Central memory CD8-positive, alpha-beta T cell (primary cell): ENCODE measurements at regions not wholly inside any gene's neighbourhood (a gene's known extent, or its start where the extent isn't known, plus 50 kb on each side); places are given as distances from the start of the nearest gene placed in this dataset.
"Not testable (repeated sequence)": the region's sequence is repeated elsewhere in the genome, so short reads cannot be mapped to it uniquely, and the experiment has no call there.

Experiments
- ATAC-seq: fragments of 150-1000 bp; cut with Tn5 transposase; replicated peaks from 2 replicates; pipeline ENCODE4 v1.10.0; 2022; ENCODE audit warnings: mild to moderate bottlenecking, moderate FRiP score, moderate number of reproducible peaks; ENCODE audit not compliant: poor library complexity, severe bottlenecking; ENCODE audit errors: extremely low read depth
- DNase-seq, 2 donors: peaks; one replicate each; pipeline ENCODE4 v3.0.0; 2021; ENCODE audit warnings: low spot score in 2 of 2
- H3K27ac Mint-ChIP-seq: one replicate; pipeline ENCODE4 v1.8.0; 2022; ENCODE audit warnings: low read depth, mild to moderate bottlenecking, moderate library complexity, mixed read lengths
- H3K27me3 Mint-ChIP-seq: one replicate; pipeline ENCODE4 v1.8.0; 2022; ENCODE audit warnings: mixed read lengths
- H3K36me3 Mint-ChIP-seq: one replicate; pipeline ENCODE4 v1.8.0; 2022; ENCODE audit warnings: mild to moderate bottlenecking, moderate library complexity, mixed read lengths; ENCODE audit not compliant: insufficient read depth
- H3K4me1 Mint-ChIP-seq: one replicate; pipeline ENCODE4 v1.8.0; 2022; ENCODE audit warnings: mixed read lengths
- H3K4me3 Mint-ChIP-seq: one replicate; pipeline ENCODE4 v1.8.0; 2022; ENCODE audit warnings: mild to moderate bottlenecking, moderate library complexity, mixed read lengths
- H3K9me3 Mint-ChIP-seq: one replicate; pipeline ENCODE4 v1.8.0; 2022; ENCODE audit warnings: mixed read lengths

DNA sequence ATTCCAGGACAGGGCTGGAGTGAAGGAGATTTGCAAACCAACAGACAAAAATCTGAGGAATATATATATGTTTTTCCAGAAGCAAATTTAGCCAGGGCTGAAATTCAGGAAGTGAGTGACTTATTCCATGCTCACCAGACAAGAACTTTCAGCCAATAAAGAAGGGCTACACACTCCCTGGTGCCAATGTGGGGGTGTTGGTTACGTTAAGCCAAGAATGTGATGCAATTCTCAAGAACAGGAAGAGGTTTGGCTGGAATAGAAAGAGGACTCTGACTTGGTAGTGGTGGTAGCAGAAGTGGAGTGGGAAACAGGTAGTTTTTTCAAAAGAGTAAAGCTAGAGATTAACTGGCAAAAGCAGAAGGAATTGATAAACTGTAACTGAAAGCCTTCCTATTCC is 80.6 kb upstream of the NOTCH2NLA start:
- not testable (repeated sequence) for H3K4me1 Mint-ChIP-seq

DNA sequence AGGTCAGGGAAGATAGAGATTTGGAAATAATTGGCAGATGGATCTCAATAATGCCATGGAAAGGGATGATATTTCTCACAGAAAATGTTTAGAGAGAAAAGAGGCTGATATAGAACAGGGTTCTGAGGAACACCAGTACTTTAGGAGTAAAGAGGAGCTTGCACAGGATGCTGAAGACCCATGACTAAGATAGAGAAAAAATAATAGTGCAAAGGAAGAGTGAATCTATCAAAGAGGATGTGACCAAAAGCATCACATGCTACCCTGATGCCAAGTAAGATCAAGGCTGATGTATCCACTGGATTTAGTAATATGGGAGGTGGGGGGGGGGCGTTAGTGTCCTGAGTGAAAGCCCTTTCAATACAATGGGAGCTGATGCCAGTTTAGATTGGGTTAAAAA is 80.1 kb upstream of the NOTCH2NLA start:
- H3K36me3 Mint-ChIP-seq, DNase-seq, H3K4me1 Mint-ChIP-seq, H3K27ac Mint-ChIP-seq, ATAC-seq, H3K4me3 Mint-ChIP-seq, H3K9me3 Mint-ChIP-seq, H3K27me3 Mint-ChIP-seq: not testable (repeated sequence)

More for the DNA sequence above, 80.6 kb upstream of the NOTCH2NLA start:
- not testable (repeated sequence) for H3K4me3 Mint-ChIP-seq, H3K36me3 Mint-ChIP-seq, ATAC-seq, DNase-seq, H3K9me3 Mint-ChIP-seq, H3K27ac Mint-ChIP-seq, H3K27me3 Mint-ChIP-seq

DNA sequence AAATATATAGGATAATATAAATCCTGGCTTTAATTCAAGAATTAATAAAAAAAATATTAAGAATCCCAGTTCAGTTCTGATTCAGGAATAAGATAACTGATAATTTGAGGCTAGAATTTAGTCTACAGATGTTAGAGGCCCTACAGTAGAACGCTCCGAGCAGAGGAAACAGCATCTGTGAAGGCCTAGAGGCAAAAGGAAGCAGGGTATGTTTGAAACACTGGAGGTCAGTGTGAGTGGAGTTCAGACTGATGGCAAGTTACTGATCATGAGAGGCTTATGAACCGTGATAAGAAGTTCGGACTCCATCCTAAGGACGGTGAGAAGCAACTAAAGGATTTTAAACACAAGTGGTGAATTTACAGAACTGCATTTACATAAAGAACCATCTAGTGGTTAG is 79.3 kb upstream of the NOTCH2NLA start:
- H3K9me3 Mint-ChIP-seq, H3K4me1 Mint-ChIP-seq, DNase-seq, H3K27ac Mint-ChIP-seq, H3K4me3 Mint-ChIP-seq, H3K27me3 Mint-ChIP-seq, H3K36me3 Mint-ChIP-seq: not testable (repeated sequence)
- ATAC-seq: peak; percentile 17

DNA sequence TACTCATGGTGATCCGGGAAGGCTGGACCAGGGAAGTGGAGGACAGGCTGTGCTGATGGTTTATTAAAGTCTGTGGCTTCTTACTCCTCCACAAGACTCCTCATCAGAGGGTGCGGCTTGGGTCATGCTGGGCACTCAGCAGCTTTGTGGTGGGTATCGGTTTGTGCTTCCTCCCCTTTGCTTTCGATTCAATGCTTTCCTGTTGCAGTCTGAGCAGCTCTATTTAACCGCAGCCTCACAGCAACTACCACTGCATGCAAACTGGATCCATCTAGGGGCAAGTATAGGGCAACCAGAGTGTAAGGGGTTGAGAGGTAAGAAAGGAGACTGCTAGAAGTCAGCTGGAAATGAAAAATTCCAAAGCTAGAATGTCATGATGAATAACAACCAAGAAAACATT is 78.8 kb upstream of the NOTCH2NLA start:
- H3K27me3 Mint-ChIP-seq, H3K36me3 Mint-ChIP-seq, H3K4me3 Mint-ChIP-seq, H3K4me1 Mint-ChIP-seq, H3K9me3 Mint-ChIP-seq, DNase-seq, H3K27ac Mint-ChIP-seq: not testable (repeated sequence)
- ATAC-seq: peak; percentile 99

DNA sequence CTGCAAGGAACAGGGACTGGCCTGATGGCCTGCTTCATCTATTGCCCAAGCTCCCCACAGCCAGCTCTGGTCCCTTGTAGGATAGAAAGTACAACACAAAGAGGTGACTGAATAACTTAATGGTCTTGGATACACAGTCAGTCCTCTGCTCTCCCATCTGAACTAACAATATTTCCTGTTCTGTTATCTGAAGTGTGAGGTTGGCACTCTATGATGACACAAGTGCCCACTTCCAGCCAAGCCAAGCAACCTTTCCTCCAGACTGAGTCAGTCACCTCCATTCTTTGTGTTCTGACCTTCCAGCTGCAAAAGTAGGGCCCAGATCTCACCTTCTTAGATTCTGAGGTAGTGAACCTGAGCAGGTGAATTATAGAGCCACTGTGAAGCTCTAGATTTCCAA is 77.8 kb upstream of the NOTCH2NLA start:
- H3K4me3 Mint-ChIP-seq, H3K27me3 Mint-ChIP-seq, H3K9me3 Mint-ChIP-seq: not testable (repeated sequence)

DNA sequence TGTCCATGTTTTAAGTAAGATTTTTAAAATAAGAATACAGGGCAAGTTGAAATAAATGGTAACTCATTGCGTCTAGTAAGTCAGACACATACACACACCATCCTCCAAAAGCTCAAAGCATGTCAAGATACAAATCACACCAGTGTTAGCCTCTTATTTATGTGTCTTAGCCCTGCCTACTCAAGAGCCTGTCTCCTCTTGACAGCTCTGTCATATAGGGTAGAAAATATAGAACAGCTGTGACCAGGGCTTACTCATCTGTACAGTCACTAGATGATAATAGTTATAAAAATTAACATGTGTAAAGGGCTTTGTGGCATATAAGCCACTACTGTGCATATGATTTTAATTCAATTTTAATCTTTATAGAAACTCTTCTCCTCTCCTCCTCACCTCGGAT is 76.6 kb upstream of the NOTCH2NLA start:
- not testable (repeated sequence) for ATAC-seq, DNase-seq, H3K4me1 Mint-ChIP-seq, H3K9me3 Mint-ChIP-seq, H3K36me3 Mint-ChIP-seq, H3K27me3 Mint-ChIP-seq, H3K27ac Mint-ChIP-seq, H3K4me3 Mint-ChIP-seq

More for the DNA sequence above, 77.8 kb upstream of the NOTCH2NLA start:
- not testable (repeated sequence) for H3K4me1 Mint-ChIP-seq, H3K36me3 Mint-ChIP-seq, DNase-seq, H3K27ac Mint-ChIP-seq
- ATAC-seq: peak; percentile 17

DNA sequence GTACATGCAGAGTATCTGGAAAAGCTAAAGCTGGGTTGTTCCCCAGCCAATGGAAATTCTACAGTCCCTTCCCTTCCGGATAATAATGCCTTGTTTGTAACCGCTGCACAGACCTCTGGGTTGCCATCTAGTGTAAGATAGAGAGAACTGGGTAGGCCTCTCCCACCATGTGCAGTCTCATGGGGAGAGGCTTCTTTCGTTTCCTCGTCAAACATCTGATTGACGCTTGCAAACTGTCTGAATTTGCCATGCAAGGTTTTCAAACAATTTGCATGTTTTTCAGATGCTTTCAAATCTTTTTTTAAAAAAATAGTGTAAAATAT is 69.7 kb upstream of the NOTCH2NLA start:
- H3K27me3 Mint-ChIP-seq, DNase-seq, H3K9me3 Mint-ChIP-seq, H3K36me3 Mint-ChIP-seq, H3K4me3 Mint-ChIP-seq, H3K27ac Mint-ChIP-seq, H3K4me1 Mint-ChIP-seq: not testable (repeated sequence)
- peak; percentile 98 for ATAC-seq

DNA sequence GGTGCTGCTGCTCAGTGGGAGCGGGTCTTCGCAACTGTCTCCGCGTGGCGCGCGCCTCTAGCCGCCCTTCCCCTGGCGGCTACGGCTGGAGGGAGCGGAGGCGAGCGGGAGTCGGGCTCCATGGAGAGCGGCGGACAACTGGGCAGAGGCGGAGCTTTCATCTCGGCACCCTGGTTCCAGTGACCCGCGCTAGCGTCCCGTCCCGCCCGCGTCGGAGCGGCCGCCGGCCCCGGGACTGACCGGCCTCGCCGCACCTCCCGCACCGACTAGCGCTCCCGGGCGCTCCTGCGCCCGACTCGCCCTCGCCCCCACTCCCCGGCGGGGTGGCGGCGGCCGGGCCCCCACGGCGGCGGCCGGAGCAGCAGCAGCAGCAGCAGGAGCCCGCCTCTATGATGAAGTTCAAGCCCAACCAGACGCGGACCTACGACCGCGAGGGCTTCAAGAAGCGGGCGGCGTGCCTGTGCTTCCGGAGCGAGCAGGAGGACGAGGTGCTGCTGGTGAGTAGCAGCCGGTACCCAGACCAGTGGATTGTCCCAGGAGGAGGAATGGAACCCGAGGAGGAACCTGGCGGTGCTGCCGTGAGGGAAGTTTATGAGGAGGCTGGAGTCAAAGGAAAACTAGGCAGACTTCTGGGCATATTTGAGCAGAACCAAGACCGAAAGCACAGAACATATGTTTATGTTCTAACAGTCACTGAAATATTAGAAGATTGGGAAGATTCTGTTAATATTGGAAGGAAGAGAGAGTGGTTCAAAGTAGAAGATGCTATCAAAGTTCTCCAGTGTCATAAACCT is 69.2 kb upstream of the NOTCH2NLA start:
- not testable (repeated sequence) for H3K27me3 Mint-ChIP-seq, H3K4me1 Mint-ChIP-seq, H3K36me3 Mint-ChIP-seq, H3K4me3 Mint-ChIP-seq, DNase-seq, H3K9me3 Mint-ChIP-seq, H3K27ac Mint-ChIP-seq
- ATAC-seq: peak; percentile 78

DNA sequence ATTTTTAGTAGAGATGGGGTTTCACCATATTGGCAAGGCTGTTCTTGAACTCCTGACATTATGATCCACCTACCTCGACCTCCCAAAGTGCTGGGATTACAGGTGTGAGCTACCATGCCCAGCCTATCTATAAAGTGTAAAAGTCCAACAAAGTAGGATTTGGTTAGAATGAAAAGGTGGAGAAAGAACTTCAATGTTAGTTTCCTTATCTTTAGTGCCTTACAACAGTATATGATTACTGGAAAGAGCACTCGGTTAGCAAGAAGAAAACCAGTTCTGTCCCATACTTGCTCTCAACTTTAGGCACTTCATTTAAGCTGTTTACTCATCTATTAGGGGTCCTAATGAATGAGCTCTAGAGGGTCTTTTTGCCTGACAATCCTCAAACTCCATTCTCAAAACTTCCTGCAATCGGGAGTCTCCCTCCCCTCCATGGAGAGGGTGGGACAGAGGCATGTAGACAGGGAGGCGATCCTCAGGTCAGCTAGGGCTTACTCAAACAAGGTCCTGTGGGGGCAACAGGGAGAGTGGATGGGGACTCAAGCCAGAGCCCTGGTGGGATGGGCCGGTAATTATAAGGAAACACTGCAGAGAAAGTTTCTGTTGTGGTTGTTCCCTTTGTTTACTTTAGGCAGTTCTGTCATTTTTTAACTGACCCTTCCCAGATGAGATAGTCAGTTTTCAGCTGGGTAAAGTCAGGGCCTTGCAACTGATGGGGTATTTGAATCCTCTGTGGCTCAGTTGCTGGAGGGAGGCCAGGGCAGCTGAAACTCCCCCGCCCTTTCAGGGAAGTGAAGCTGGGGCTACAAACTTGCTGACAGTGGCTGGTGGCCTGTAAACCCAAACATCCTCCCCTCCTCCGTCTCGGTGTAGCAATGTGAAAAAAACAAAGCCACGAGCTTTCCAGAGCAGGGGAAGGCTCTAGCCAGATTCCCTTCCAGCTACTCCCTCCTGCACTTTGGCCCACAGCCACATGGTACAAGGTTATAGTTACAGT is 64.4 kb upstream of the NOTCH2NLA start:
- not testable (repeated sequence) for H3K4me1 Mint-ChIP-seq, ATAC-seq, H3K9me3 Mint-ChIP-seq, H3K27ac Mint-ChIP-seq, H3K27me3 Mint-ChIP-seq, H3K4me3 Mint-ChIP-seq, H3K36me3 Mint-ChIP-seq, DNase-seq

DNA sequence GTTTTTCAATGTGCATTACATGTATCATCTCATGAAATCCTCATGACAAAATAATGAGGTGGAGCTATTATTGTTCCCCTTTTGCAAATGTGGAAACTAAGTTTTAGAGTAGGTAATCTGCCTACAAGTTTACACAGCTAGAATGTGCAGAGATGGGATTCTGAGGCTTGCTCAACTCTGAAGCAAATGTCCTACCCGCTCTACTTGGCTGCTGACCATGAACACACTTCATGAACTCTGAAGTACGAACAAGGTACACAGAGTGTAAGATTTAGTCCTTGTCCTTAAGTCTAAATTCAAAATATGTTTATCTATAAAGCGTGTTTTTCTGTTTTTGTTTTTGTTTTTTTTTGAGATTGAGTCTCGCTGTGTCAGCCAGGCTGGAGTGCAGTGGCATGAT is 63.6 kb upstream of the NOTCH2NLA start:
- not testable (repeated sequence) for DNase-seq, H3K27ac Mint-ChIP-seq, H3K27me3 Mint-ChIP-seq, ATAC-seq, H3K4me1 Mint-ChIP-seq, H3K36me3 Mint-ChIP-seq, H3K4me3 Mint-ChIP-seq, H3K9me3 Mint-ChIP-seq

DNA sequence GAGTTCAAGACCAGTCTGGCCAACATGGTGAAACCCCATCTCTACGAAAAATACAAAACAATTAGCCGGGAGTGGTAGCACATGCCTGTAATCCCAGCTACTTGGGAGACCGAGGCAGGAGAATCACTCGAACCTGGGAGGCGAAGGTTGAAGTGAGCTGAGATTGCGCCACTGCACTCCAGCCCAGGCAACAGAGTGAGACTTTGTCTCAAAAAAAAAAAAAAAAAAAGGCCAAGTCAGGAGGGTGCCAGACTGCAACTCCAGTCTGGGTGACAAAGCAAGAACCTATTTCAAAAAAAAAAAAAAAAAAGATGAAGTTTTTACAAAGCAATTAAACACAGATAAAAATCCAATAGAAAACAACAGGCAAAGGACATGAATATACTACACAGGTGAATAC is 59.1 kb upstream of the NOTCH2NLA start:
- H3K9me3 Mint-ChIP-seq, ATAC-seq, H3K27me3 Mint-ChIP-seq, H3K4me3 Mint-ChIP-seq, H3K36me3 Mint-ChIP-seq, DNase-seq, H3K27ac Mint-ChIP-seq, H3K4me1 Mint-ChIP-seq: not testable (repeated sequence)

DNA sequence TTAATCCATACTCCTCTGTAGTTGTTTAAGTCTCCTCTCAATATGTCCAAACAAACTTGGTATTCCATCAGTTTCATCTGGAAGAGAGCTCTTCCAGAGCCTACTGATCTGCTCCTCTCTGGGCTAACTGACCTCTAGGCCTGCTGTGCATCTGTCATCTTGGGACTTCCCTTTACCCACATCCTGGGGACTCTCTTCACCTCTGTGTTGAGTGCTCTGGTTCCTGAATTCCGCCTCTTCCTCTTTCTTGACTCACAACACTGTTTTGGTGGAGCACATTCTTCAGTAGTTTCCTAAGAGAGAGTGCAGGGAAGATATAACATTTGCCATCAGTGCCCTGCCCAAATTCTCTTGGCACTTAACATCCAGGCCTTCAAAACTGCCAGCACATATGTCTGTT is 55.9 kb upstream of the NOTCH2NLA start:
- not testable (repeated sequence) for H3K27me3 Mint-ChIP-seq, DNase-seq, H3K36me3 Mint-ChIP-seq, H3K4me1 Mint-ChIP-seq, H3K9me3 Mint-ChIP-seq, H3K27ac Mint-ChIP-seq, H3K4me3 Mint-ChIP-seq
- peak; percentile 39 for ATAC-seq

DNA sequence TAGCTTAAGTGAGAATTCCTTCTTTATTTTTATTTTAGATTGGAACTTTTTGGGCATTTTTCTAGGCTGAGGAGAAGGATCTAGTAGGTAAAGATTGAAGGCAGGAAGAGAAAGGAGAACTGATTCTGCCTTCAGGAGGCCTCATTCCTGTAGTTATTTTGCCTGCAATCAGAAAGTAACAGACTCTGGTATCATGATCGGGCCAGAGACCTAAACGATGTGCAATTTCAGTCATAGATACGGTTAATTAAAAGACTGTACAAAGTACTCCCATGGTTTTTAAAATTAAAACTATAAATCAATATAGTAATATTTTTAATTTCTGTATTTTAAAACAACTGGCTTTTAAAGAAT is 54.7 kb upstream of the NOTCH2NLA start:
- H3K9me3 Mint-ChIP-seq: not testable (repeated sequence)

More for the DNA sequence above, 54.7 kb upstream of the NOTCH2NLA start:
- H3K27ac Mint-ChIP-seq, ATAC-seq, DNase-seq, H3K27me3 Mint-ChIP-seq, H3K4me3 Mint-ChIP-seq, H3K36me3 Mint-ChIP-seq, H3K4me1 Mint-ChIP-seq: not testable (repeated sequence)
